ENCODE measurements at regions not wholly inside any gene's neighbourhood (a gene's known extent, or its start where the extent isn't known, plus 50 kb on each side); places are given as distances from the start of the nearest gene placed in this dataset.

GRCh38 chr2:134119117-134119712 is 134.7 kb upstream of the MGAT5 start:
- TF ChIP-seq ZFP3 (CRISPR knock-in tag; IDR thresholded peaks at IDR 0.05) = no peak
- no peak for TF ChIP-seq OSR1 (CRISPR knock-in tag; IDR thresholded peaks at IDR 0.05)
- no peak for TF ChIP-seq PATZ1 (CRISPR knock-in tag; IDR thresholded peaks at IDR 0.05; ENCODE audit: borderline replicate concordance)
- TF ChIP-seq, protein P1, sequence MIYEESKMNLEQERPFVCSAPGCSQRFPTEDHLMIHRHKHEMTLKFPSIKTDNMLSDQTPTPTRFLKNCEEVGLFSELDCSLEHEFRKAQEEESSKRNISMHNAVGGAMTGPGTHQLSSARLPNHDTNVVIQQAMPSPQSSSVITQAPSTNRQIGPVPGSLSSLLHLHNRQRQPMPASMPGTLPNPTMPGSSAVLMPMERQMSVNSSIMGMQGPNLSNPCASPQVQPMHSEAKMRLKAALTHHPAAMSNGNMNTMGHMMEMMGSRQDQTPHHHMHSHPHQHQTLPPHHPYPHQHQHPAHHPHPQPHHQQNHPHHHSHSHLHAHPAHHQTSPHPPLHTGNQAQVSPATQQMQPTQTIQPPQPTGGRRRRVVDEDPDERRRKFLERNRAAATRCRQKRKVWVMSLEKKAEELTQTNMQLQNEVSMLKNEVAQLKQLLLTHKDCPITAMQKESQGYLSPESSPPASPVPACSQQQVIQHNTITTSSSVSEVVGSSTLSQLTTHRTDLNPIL (CRISPR knock-in tag; IDR thresholded peaks at IDR 0.05; ENCODE audit: low read depth) = no peak
- no peak for TF ChIP-seq PPARA (CRISPR knock-in tag; IDR thresholded peaks at IDR 0.05; ENCODE audit: borderline replicate concordance)
- no peak for TF ChIP-seq ZC3H10 (CRISPR knock-in tag; IDR thresholded peaks at IDR 0.05)
- TF ChIP-seq, protein P2, sequence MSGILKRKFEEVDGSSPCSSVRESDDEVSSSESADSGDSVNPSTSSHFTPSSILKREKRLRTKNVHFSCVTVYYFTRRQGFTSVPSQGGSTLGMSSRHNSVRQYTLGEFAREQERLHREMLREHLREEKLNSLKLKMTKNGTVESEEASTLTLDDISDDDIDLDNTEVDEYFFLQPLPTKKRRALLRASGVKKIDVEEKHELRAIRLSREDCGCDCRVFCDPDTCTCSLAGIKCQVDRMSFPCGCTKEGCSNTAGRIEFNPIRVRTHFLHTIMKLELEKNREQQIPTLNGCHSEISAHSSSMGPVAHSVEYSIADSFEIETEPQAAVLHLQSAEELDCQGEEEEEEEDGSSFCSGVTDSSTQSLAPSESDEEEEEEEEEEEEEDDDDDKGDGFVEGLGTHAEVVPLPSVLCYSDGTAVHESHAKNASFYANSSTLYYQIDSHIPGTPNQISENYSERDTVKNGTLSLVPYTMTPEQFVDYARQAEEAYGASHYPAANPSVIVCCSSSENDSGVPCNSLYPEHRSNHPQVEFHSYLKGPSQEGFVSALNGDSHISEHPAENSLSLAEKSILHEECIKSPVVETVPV (CRISPR knock-in tag; IDR thresholded peaks at IDR 0.05) = no peak
- TF ChIP-seq ZNF70 (CRISPR knock-in tag; IDR thresholded peaks at IDR 0.05) = no peak
- no peak for TF ChIP-seq RARB (CRISPR knock-in tag; IDR thresholded peaks at IDR 0.05)
- TF ChIP-seq ZFP30 (CRISPR knock-in tag; IDR thresholded peaks at IDR 0.05) = no peak
- no peak for TF ChIP-seq GLIS3 (CRISPR knock-in tag; IDR thresholded peaks at IDR 0.05)
- no peak for TF ChIP-seq SNAI2 (CRISPR knock-in tag; IDR thresholded peaks at IDR 0.05)
- TF ChIP-seq TCF4 (CRISPR knock-in tag; IDR thresholded peaks at IDR 0.05; ENCODE audit: borderline replicate concordance) = no peak
- peak; percentile 0; the same call in 1 of the 3 replicates for ATAC-seq

DNA sequence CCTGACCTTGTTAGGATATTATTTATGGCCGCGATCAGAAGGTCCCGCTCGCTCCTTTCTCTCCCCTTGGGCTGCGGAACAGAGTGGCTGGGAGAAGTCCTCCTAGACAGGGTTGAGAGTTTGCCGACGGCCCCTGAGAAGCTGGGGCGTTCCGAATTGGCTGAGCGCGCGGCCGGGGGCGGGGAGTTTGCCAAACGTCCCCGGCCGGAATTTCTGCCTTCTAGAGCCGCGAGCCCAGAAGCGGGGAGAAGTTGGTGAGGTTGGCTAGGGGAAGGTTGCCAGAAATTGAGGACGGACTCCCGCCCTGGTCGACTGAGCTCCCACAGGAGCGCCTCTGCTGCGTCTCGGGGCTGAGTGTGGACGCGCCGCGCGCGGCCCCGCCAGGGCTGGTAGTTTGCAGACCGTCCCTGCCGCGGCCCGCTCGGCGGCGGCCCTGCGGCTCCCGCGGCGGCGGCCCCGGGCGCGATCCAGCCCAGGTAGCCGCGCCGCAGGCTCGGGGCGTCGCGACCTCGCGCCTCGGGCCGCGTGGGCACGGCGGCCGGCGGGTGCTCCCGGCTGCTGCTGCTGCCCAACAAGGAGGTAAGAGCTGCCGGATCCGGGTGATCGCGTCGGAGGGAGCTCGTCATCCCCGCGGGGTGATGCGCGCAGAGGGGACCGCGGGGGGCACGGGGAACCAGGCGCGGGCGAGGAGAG is 134.0 kb upstream of the MGAT5 start:
- TF ChIP-seq, protein P3, sequence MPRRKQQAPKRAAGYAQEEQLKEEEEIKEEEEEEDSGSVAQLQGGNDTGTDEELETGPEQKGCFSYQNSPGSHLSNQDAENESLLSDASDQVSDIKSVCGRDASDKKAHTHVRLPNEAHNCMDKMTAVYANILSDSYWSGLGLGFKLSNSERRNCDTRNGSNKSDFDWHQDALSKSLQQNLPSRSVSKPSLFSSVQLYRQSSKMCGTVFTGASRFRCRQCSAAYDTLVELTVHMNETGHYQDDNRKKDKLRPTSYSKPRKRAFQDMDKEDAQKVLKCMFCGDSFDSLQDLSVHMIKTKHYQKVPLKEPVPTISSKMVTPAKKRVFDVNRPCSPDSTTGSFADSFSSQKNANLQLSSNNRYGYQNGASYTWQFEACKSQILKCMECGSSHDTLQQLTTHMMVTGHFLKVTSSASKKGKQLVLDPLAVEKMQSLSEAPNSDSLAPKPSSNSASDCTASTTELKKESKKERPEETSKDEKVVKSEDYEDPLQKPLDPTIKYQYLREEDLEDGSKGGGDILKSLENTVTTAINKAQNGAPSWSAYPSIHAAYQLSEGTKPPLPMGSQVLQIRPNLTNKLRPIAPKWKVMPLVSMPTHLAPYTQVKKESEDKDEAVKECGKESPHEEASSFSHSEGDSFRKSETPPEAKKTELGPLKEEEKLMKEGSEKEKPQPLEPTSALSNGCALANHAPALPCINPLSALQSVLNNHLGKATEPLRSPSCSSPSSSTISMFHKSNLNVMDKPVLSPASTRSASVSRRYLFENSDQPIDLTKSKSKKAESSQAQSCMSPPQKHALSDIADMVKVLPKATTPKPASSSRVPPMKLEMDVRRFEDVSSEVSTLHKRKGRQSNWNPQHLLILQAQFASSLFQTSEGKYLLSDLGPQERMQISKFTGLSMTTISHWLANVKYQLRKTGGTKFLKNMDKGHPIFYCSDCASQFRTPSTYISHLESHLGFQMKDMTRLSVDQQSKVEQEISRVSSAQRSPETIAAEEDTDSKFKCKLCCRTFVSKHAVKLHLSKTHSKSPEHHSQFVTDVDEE (CRISPR knock-in tag; IDR thresholded peaks at IDR 0.05) = no peak
- TF ChIP-seq SNAI2 (CRISPR knock-in tag; IDR thresholded peaks at IDR 0.05) = no peak
- no peak for TF ChIP-seq ZFP30 (CRISPR knock-in tag; IDR thresholded peaks at IDR 0.05)
- peak; percentile 82 for ATAC-seq

DNA sequence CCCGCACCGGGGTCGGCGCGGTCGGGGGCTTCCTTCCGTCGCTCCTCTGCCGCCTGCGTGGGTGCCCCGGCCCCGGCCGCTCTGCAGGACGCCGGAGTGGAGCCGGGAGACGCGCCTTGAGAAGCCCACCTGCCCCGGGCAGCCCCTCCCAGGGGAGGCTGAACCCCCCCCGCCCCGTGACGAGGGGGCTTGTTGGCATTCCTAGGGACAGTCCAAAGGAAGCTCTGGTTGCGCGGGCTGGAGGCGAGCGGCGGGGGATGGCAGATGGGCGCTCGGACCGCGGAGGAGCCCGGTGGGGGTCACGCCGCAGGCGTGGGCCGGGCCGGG is 133.5 kb upstream of the MGAT5 start:
- no peak for TF ChIP-seq PPARA (CRISPR knock-in tag; IDR thresholded peaks at IDR 0.05; ENCODE audit: borderline replicate concordance)
- TF ChIP-seq ZNF565 (CRISPR knock-in tag; conservative IDR thresholded peaks at IDR 0.05; ENCODE audit: low read depth) = no peak

DNA sequence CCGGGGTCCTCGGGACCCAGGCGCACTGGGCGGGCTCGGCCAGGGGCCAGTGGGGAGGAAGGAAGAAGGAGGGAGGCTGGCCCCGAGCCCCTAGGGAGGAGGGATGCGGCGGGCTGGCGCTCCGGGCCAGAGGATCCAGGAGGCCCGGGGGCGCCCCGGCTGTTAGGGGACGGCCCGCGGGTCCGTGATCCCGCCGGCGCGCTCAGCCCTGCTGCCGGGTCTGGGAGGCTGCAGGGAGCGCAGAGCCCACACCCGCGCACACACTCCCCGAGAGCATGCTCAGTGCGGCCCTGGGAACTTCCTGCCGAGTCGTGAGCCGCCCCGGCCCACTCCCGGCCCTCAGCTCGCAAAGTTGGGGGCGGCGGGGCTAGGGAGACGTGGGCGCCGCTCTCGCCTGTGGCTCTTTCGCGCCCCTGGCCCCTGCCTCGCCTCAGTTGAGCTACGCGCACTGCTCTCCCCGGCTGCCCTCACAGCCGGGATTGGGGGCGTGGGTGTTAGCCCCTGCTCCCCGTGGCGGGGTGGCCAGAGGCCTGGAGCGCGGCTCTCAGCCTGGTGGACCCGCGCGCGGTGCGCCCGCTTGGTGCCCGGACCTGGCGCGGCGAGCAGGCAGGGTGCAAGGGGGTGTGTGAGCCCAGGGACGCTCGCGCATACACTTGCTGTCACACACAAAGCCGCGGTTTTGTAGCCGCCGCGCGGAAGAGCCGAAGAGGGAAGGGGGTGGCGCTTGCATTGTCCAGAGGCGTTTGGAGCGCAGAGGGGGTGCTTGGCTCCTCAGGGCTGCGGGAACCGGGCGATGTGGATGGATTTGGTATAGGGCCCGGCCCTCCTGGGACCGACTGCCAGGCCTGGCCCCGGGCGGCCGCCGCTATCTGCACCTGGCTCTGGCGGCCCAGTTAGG is 132.9 kb upstream of the MGAT5 start:
- peak; percentile 81 for ATAC-seq
- TF ChIP-seq TOX (CRISPR knock-in tag; IDR thresholded peaks at IDR 0.05; ENCODE audit: borderline replicate concordance) (no peak), BACH2 (CRISPR knock-in tag; IDR thresholded peaks at IDR 0.05; ENCODE audit: borderline replicate concordance) (no peak), ARNTL (CRISPR knock-in tag; IDR thresholded peaks at IDR 0.05; ENCODE audit: borderline replicate concordance, low read depth) (no peak), ZNF8 (CRISPR knock-in tag; IDR thresholded peaks at IDR 0.05) (no peak), ZFP3 (CRISPR knock-in tag; IDR thresholded peaks at IDR 0.05) (no peak), ZNF70 (CRISPR knock-in tag; IDR thresholded peaks at IDR 0.05) (no peak)
- TF ChIP-seq, protein P2 (CRISPR knock-in tag; IDR thresholded peaks at IDR 0.05) = no peak

More for the DNA sequence above, 133.5 kb upstream of the MGAT5 start:
- ATAC-seq = peak; percentile 3

Measured in SK-N-SH treated with all-trans-retinoic acid at 6 μM for 48 hours (cell line).